K562 (cell line): ENCODE measurements at regions not wholly inside any gene's neighbourhood (a gene's known extent, or its start where the extent isn't known, plus 50 kb on each side); places are given as distances from the start of the nearest gene placed in this dataset.

Source experiments
- SP2 ChIP-seq: IDR thresholded peaks from 2 replicates; pipeline ENCODE4 v1.6.1; 2011; ENCODE audit warnings: mild to moderate bottlenecking, low read depth, low read length, moderate library complexity; ENCODE audit not compliant: poor library complexity, severe bottlenecking; ENCODE audit errors: extremely low read depth
- TCFL5 ChIP-seq: fragments of 250-450 bp; sonication (Bioruptor Pico); conservative IDR thresholded peaks from 2 replicates; pipeline ENCODE4 v1.6.1; 2021; ENCODE audit warnings: mild to moderate bottlenecking, moderate library complexity, matching md5 sums
- TF ChIP-seq, protein P1 (sequence below), 3 experiments: fragments of 200-800 bp in 1 of 3; sonication (Bioruptor generic) in 1 of 3; sonication (generic) in 1 of 3; formaldehyde crosslinking in 1 of 3; IDR thresholded peaks; 2 replicates each; pipeline versions ENCODE4 v1.6.1 to v1.8.0; 2016 to 2022; ENCODE audit warnings: mild to moderate bottlenecking in 2 of 3, missing compliant biosample characterization in 2 of 3, missing genetic modification characterization in 2 of 3, missing genetic modification reagents in 1 of 3

GRCh38 chr19:31826325-31826724 lies 477.1 kb upstream of the TSHZ3 start:
- TF ChIP-seq TCFL5 (CRISPR knock-in tag) = no peak
- no peak for TF ChIP-seq SP2
- TF ChIP-seq, protein P1, sequence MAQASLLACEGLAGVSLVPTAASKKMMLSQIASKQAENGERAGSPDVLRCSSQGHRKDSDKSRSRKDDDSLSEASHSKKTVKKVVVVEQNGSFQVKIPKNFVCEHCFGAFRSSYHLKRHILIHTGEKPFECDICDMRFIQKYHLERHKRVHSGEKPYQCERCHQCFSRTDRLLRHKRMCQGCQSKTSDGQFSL (CRISPR knock-in tag; IDR thresholded peaks at IDR 0.05) = no peak
- TF ChIP-seq, protein P1 (tag; IDR thresholded peaks at IDR 0.05) = no peak
